GM12892 (cell line): ENCODE measurements at regions not wholly inside any gene's neighbourhood (a gene's known extent, or its start where the extent isn't known, plus 50 kb on each side); places are given as distances from the start of the nearest gene placed in this dataset.

Experiments used
- DNase-seq: peaks from one replicate; pipeline ENCODE4 v3.0.0; 2011; ENCODE audit not compliant: insufficient read length
- FAIRE-seq: peaks from 2 replicates; lab custom pipeline; 2011; peaks lifted over from hg19 to GRCh38; lab: Jason Lieb, UNC
- POLR2A ChIP-seq: IDR thresholded peaks from 2 replicates; pipeline ENCODE4 v1.6.1; 2011; ENCODE audit warnings: low read depth, low read length, control low read depth
- POLR2AphosphoS5 ChIP-seq: IDR thresholded peaks from 2 replicates; pipeline ENCODE4 v1.6.1; 2011; ENCODE audit warnings: low read depth, low read length, control low read depth
- TAF1 ChIP-seq: IDR thresholded peaks from 2 replicates; pipeline ENCODE4 v1.6.1; 2011; ENCODE audit warnings: low read depth, mild to moderate bottlenecking, control low read depth, low read length, borderline replicate concordance

DNA sequence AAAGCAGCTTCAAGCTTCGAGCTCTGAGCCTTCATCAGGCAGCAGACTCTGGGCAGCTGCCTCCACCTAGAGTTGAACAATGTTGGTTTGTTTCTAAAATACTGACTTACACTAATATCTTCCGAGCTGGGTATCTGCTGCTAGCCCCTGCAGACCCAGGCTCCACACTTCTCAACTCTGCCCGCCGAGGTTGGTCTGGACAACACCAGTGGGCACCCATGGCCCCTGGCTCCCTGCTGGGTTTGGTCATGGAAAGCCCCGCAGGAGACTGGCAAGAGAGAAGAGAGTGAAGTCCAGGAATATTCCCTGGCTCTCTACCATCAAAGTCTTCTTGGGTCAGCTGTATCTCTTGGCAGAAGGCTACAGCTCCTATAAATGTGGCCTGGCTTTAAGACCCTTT lies 214.2 kb upstream of the TMEM132C start:
- DNase-seq (no peak), FAIRE-seq (no peak)
- TF ChIP-seq POLR2AphosphoS5, result no peak
- TF ChIP-seq TAF1, result no peak
- TF ChIP-seq POLR2A, result no peak

GRCh38 chr12:128055567-128055966 lies 211.4 kb upstream of the TMEM132C start:
- TF ChIP-seq POLR2AphosphoS5 (no peak), POLR2A (no peak), TAF1 (no peak)
- no peak for DNase-seq
- no peak for FAIRE-seq

DNA sequence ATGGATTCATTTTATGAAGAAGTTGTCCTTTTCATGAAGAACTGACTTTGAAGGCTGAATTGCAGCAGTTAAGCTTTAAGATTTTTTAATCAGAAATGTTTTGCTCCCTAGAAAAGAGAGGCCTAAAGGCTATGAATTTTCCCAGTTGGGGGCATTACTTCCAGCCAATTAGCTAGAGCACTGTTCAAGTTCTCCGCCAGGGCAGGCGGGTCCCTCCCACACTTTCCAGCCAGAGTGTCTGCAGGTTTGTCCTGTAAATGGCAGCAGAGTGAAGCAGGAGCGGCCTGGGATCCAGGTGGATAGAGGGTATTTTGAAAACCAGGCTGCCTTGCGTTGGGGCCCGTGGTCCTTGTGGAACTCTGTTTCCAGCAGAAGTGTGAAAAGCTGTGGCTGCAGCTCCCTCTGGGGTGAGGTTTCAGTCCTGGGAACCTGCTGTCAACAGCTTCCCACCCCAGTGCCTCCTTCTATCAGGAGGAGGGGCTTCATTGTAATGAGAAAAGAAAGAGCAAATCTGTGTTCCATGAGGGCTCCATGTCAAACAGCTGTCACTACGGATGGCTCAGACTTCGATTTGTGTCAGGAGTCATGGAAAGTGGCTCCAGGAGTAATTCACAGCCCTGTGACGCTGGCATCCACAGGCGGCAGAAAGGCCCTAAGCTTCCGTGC lies 210.7 kb upstream of the TMEM132C start:
- FAIRE-seq, result no peak
- no peak for DNase-seq
- TF ChIP-seq POLR2A (no peak), TAF1 (no peak), POLR2AphosphoS5 (no peak)

DNA sequence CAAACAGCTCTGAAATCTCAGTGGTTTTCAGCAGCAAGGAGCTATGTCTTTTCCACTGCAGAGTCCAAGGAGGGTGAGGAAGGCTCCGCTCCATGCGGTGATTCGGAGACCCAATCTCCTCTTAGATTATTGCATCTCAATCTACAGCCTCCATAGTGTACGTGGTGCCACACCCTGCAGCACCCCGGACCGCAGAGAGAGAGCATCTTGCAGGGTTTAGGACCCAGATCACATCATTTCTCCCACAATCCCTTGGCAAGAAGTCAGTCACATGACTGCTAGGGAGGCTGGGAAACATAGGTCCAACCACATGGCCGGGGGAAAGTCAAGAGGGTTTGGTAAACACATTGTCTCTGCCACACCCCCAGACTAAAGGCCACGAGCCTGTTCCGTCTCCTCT lies 209.4 kb upstream of the TMEM132C start:
- TF ChIP-seq POLR2AphosphoS5, result no peak
- TF ChIP-seq POLR2A, result no peak
- no peak for TF ChIP-seq TAF1
- FAIRE-seq, result no peak
- DNase-seq, result no peak

- TF ChIP-seq TAF1, result no peak
- TF ChIP-seq POLR2A, result no peak
- no peak for TF ChIP-seq POLR2AphosphoS5
- DNase-seq (no peak), FAIRE-seq (no peak)
These were observed 207.2 kb upstream of the TMEM132C start for GRCh38 chr12:128059621-128060370.

DNA sequence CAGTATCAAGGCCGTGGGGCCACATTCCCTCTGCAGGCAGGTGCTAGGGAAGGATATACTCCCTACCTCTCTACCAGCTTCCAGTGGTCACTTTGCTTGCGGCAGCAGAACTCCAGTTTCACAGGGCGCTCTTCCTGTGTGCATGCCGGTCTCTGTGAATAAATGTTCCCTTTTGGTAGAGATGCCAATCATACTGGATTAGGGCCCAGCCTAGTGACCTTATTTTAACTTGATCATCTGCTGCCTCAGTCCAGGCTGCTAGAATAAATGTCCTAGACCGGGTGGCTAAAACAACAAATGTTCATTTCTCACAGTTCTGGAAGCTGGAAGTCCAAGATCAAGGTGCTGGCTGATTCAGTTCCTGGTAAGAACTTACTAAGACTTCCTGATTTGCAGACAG lies 198.8 kb upstream of the TMEM132C start:
- no peak for DNase-seq
- TF ChIP-seq TAF1, result no peak
- no peak for TF ChIP-seq POLR2A
- TF ChIP-seq POLR2AphosphoS5, result no peak
- no peak for FAIRE-seq

- DNase-seq (no peak), FAIRE-seq (no peak)
These were observed 197.5 kb upstream of the TMEM132C start for GRCh38 chr12:128069359-128069997.

GRCh38 chr12:128073937-128074336 lies 193.0 kb upstream of the TMEM132C start:
- no peak for DNase-seq
- TF ChIP-seq POLR2A (no peak), TAF1 (no peak), POLR2AphosphoS5 (no peak)
- no peak for FAIRE-seq

More at GRCh38 chr12:128069359-128069997, 197.5 kb upstream of the TMEM132C start:
- no peak for TF ChIP-seq POLR2A
- TF ChIP-seq TAF1, result no peak
- no peak for TF ChIP-seq POLR2AphosphoS5

DNA sequence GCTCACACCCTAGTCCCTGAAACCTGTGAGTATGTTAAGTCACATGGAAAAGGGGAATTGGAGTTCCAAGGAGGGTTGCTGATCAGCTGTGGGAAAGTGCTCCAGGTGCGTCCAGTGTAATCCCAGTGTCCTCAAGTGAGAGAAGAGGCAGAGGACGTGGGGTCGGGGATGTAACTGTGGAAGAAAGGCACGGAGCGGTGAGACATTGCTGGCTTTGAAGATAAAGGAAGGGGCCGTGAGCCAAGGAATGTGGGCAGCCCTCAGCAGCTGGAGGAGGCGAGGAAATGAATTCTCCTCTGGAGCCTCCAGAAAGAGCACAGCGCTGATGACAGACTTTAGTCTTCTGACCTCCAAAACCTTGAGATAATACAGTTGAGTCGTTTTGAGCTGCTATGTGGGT lies 191.6 kb upstream of the TMEM132C start:
- no peak for TF ChIP-seq POLR2A
- TF ChIP-seq POLR2AphosphoS5, result no peak
- TF ChIP-seq TAF1, result no peak
- DNase-seq, result no peak
- FAIRE-seq, result no peak

- DNase-seq (no peak), FAIRE-seq (no peak)
- TF ChIP-seq POLR2AphosphoS5, result no peak
These were observed 190.8 kb upstream of the TMEM132C start for GRCh38 chr12:128076188-128076587.

DNA sequence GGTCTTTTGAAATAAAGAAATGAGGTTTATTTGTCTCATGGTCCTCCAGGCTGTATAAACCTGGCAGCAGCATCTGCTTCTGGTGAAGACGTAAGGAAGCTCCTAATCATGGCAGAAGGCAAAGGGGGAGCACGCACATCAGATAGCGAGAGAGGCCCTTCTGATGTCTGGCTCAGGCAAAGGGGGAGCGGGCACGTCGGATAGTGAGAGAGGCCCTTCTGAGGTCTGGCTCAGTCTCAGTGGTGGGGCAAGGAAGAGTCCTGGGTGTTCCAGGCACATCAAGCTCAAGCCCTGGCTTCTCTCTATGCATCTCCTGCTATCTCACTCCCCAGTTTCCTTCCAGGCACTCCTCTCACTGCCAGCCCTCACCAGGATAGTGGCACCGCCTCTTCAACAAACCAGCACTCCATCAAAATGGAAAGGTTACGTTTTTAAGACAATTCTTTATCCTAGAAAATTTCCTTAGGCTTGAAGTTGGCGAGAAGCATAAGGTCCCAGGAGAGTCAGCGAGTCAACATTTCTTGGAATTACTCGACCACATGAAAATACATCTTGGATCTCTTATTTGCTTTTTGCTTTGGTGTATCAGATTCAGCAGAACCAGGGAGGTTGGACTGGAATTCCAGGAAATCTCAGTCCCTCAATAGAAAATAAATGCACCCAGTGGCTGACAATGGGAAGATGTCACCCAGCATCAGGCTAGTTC lies 189.6 kb upstream of the TMEM132C start:
- TF ChIP-seq POLR2A (no peak), POLR2AphosphoS5 (no peak), TAF1 (no peak)
- no peak for DNase-seq
- no peak for FAIRE-seq

DNA sequence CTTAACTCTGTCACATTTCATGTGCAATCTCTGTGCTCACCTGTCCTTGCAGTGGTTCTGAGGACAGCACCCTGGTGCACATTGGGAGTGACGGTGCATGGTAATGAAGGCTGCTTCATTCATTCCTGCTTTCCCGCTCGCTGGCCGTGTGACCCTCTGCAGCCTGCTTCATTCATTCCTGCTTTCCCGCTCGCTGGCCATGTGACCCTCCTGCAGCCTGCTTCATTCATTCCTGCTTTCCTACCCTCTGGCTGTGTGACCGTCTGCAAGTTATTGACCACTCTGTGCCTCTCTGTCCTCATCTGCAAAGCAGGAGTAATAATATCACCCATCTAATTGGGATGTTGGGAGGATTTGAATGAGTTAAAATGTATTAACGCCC lies 189.1 kb upstream of the TMEM132C start:
- no peak for DNase-seq
- no peak for FAIRE-seq
- TF ChIP-seq POLR2A (no peak), TAF1 (no peak), POLR2AphosphoS5 (no peak)
